GM18907 (cell line): ENCODE measurements at regions not wholly inside any gene's neighbourhood (a gene's known extent, or its start where the extent isn't known, plus 50 kb on each side); places are given as distances from the start of the nearest gene placed in this dataset.

Experiments used
- ATAC-seq: cut with Tn5 transposase; IDR thresholded peaks from one replicate; pipeline ENCODE4 v1.9.1; 2021; ENCODE audit warnings: mild to moderate bottlenecking, moderate library complexity; ENCODE audit not compliant: unreplicated experiment

DNA sequence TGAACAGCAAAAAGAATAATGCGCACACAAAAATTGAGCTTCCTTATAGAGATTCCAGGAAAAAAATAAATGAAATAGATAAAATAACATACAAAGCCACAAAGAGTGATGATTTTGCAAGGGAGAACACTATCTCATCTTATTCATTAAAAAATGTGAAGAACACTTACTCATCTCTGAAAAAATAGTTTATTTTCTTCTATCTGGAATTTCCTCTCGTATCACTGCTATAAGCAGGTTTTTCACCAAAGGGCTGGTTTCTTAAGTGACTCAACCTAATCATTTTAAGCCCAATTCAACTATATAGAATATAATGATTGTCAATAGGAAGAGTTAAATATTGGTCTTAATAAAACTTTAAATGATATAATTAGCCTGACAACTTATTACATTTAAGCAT lies 504.9 kb downstream of the NR2F1-AS1 start:
- ATAC-seq = no peak

DNA sequence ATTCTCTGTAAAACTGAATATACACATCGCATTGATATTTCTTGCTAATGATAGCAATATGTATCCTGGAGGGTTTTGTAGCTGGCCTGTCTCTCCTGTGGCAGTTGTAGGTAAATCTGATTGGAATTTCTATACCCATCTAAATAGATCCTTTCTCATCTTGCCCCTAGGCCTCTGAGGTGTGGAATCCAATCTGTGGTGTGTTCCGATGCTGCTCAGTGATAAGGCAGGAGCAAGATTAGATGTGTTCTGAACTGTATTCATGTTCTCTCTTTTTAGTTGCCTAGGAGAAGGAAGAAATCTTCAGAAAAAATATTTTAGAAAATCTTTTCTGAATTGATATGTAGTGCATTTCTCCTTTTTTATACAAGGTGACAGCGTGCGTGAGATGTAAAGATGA lies 507.5 kb downstream of the NR2F1-AS1 start:
- ATAC-seq = no peak

DNA sequence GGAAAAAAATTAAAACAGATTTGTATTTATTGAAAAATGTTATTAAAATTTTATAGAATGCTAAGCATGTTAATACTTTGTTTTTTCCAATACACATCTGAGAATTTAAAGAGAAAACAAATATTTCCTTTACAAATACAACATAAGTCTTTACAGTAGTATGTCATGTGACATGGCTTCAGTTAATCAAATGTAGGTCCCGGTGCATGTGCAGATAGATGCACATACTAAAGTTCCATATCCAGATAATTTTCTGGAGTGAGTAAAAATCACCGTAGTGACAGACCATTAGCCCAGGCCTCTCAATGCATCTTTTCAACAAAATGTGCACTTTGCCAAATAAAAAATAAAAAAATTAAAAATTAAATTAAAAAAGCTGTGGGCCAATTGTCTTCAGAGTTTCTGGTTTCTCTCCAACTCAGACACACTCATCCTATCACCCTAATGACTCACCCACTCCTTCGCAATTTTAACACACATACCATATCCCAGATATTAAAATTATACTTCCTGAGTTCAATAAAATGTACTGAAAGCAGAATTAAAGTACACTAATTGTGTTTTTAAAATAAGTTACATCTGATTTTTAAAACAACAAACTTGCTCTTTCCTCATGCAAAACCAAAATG lies 508.1 kb downstream of the NR2F1-AS1 start:
- ATAC-seq = no peak

DNA sequence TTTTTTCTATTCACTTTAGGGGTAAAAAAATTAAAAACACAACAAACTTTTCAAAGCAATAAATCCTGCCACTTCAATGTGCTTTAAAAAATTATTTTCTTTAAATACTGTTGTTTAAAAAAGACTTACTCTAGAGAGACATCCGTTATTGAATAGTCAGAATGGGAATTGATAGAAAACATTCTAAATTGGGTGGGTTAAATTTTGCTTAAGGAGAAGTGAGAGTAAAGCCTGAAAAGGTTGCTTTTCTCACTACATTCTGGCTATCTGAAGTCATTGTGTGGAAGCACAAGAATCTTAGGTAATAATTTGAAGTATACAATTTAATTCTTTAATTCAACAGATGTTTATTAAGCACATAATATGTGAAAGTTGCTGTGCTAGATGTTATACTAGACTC lies 509.3 kb downstream of the NR2F1-AS1 start:
- no peak for ATAC-seq

DNA sequence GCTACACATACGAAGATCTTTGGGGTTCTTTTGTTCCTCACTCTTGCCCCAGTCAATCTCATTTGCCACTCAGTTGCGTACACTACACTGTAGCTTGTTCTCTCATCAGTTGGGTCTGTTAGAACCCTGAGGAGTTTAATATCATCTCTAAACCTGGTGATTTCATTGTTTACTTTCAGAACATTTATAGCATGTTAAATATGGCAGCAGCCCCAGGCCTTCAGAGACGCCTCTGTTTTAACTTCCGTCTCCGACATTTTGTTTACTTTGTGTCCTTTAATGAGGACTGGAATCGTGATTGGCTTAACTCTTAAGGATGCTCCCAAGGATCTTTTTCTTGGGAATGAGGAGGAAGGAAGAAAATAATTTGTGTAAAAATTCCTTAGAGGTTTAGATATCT lies 510.1 kb downstream of the NR2F1-AS1 start:
- no peak for ATAC-seq

DNA sequence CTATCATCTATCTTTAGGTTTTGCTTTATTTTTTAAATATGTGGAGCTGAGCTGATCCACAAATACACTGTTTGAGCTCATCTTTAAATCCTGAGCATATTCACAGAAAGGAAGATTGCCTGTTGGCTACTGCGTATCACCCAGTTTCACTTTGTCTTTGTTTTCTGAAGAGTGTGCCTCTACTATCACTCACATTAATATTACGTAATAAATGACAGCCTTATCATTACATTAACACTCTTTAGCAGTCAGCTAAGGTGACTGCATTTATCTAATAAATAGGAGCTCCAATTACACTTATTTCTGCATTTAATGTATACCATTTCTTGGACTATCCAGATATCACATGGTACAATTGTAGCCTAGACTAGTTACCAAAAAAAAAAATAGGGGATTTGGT lies 511.7 kb downstream of the NR2F1-AS1 start:
- no peak for ATAC-seq

DNA sequence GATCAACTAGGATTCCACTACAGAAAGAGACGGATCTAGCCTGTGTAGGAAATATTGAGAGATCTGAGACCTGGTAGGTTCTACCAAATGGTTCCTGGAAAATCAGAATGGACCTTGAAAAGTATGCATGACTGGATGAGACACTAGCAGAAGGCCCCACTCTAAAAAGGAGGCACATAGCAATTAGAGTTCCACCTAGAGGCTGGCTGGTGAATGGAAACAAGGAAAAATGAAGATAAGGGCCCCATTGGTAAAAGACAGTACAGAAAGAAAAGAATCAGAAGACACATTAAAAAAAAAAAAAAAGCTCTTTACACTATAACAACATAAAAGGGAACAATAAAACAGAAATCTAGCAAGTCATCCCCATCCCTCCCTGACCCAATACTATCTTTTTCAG lies 518.5 kb downstream of the NR2F1-AS1 start:
- no peak for ATAC-seq

DNA sequence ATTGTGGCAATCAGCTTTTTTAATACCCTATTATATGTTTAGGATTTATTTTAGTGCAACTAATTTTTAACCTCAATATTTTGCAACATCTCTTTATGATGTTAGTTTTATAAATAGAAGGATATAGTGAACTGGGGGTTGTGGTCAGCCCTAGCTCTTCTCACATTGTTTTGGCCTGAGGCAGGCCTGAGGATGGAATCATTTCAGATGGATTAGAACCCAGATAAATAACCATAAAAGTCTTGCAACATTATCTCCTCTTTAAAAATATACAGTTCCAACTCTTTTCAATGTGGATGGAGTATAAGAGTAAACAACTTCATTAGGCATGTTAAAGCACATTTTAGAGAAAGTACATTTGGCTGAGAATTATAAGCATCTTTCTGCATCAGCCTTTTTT lies 522.7 kb downstream of the NR2F1-AS1 start:
- ATAC-seq = no peak

DNA sequence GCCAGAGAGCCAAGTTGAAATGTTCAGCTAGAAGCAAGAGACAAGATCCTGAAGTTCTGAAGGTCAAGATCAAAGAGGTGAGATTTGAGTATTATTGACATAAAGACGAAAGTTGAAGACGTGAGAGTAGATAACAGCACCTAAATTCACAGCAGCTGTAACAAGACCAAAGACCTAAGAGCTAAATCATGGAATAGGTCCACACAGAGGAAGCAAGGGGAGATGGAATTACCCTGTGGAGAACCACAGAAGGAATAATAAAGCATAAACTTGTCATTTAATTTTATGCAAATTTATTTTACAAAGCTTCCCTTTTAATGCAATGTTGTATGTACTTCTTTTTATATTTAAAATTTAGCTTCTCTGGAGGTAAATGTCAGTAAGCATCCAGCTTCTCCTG lies 523.7 kb downstream of the NR2F1-AS1 start:
- ATAC-seq = no peak

DNA sequence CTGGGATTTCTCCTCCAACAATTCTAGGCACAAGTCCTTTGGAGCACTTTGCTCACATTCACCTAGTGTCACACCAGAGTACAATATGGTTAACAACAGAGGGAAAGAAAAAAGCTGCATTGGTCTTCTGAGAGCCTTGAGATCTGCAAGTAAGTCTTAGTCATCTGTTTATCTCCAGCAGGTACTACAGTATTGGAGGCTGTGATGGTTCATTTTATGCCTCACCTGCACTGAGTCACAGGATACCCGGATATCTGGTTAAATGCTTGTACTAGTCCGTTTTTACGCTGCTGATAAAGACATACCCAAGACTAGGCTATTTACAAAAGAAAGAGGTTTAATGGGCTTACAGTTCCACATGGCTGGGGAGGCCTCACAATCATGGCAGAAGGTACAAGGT lies 525.0 kb downstream of the NR2F1-AS1 start:
- no peak for ATAC-seq

DNA sequence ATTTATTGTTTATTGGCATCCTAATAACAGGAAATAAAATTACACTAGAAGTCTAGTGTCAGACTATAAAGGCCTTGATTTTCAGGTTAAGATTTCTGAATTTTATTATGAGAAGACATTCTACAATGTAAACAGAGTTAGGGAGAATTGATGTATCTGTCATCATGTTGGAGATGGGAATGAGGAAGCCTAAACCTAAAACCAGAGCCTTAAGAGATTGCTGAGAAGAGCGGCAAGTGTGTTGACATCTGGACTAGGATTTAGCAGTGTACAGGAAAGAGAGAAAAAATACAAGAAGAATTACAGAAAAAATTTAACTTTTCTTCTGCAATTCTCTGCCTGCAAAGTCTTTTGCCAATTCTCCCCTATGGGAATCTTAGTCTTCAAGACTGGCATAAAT lies 525.5 kb downstream of the NR2F1-AS1 start:
- no peak for ATAC-seq

DNA sequence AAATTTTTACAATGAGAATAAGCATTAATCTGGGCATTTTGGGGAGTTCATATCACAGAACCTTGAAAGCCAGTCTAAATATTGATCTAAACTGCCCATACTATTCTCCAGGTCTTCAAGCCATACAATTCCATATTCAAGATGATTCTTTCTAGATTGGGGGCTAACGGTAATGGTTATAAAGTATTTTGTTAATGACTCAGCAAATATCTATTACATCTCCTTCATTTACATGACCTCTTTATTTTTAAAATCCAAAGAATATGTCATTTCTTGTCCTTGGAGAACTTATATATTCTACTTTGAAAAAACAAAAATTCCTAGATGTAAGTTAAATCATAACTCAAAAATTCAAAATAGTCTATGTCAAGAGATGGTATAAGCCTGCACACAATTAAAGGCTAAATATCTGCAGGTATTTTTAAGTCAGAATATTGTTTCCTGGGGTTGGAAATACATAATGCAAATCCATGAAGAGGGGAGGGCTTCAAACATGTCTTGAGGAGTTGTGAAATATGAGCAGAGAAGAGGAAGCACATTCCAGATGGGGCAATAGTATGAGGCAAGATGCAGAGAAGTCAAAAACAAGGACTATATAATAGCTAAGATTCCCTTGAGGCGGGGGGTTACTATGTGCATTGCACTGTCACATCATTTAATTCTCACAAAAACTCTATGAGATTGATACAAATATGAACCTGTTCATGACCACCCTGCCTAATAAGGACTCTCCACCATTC lies 526.4 kb downstream of the NR2F1-AS1 start:
- no peak for ATAC-seq

DNA sequence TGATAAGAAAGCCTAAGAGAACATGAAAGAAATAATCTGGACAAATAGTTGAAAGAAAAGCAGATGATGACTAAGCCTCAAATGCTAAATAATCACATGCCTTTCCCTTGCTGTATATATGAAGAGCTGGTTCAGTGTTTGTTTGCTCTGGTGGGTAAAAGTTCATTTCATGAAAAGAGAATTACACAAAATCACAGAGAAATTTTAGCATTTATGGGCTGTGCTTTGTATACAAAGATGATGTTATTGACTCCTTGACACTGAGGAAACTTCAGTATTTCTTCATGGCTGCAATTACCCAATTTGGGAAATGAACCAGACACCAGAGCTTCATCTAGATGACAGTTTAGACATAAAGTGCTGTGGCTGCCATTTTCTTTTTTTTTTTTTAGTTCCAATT lies 527.2 kb downstream of the NR2F1-AS1 start:
- no peak for ATAC-seq

DNA sequence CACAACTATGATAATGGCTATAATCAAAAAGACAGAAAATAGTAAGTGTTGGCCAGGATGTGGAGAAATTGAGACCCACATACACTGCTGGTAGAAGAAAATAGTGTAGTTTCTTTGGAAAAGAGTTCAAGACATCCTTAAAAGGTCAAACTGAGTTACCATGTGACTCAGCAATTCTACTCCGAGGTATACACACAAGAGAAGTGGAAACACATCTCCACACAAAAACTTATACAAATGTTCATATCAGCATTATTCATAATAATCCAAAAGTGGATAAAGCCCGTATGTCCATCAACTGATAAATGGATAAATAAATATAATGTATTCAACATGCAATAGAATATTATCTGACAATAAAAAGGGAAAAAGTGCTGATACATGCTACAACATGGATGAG lies 532.2 kb downstream of the NR2F1-AS1 start:
- ATAC-seq = no peak

DNA sequence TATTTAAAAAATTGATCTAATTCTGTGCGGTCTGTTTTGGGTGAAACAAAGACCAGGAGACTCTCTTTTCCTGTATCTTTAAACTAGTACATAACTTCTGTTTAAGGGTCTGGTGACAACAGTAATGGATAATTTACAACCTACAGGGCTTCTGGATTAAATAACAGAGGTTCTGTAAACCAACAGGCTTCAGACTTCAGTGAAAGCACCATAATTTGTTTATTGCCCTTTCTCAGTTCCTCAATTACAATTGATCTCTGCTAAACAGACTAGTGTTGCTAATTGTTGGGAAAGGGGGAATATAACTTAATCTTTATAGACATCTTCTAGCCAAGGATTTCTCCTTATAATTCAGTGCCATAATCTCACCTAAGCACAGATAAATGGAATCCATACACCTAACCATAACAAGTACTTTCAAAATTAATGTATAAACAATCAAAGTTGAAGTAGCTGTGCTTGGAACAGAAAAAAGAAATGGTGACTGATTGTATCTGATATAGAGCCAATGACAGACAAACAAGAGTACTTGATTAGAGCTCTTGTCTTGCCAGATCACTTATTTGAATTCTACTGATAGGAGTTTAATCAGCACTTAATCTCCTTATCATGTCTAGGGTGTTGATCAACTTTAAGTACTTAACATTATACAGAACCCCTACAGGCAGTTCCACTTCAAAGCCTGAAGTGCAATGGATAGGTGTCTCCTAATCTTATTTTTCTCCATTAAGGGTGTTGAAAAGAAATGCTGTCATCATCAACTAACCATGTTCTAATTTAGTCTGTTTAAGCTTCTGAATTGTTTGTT lies 536.0 kb downstream of the NR2F1-AS1 start:
- ATAC-seq = no peak

DNA sequence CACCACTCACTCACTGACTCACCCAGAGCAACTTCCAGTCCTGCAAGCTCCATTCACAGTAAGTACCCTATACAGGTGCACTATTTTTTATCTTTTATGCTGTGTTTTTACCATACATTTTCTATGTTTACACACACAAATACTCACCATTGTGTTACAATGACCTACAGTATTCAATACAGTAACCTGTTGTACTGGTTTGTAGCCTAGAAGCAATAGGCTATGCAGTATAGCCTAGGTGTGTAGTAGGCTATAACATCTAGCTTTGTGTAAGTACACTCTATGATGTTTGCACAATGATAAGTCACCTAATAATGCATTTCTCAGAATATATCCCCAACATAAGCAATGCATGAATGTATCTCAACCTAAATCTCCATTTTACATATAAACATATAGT lies 541.1 kb downstream of the NR2F1-AS1 start:
- no peak for ATAC-seq

DNA sequence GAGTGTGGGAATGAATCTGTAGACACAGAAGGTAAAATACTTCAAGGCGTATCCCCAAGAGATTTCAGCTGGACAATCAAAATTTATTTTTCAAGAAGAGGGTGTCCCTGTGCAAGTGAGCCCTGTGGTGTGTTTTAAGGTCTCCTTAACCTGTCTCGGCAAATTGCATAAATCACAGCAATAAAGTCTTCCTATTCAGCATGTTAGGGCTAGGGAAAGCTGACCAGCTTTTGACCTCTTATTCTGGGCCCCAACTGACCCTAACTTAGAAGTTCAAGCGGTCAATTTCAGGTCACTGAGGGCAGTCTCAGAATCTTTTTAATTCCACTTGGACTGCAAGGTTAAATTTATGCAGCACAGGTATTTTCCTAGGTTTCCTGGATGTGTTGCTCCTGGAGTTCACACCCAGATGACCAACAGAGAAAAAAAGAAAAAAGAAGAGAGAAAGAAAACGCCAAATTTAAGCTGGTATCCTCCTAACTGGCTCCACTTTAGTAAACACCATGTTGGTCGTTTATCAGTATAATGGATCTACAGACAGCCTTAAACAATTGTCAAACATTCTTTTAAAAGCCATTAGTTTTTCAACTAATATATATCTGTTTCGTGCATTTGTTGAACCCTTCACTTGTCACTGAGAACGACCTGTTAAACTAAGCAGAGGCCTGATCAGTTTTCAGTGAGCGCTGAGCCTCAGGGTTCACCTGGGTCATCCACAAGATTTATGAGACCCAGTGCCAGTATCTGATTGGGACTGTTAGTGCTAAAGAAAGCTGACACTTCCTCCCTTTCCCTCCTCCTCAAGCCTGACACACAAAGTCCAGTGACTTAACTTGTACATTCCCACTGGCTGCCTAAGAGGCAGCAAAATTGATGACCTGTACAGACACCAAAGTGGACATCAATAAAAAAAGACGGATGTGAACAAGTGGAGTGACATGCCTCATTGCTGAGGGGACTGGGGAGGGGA lies 546.1 kb downstream of the NR2F1-AS1 start:
- ATAC-seq = no peak

DNA sequence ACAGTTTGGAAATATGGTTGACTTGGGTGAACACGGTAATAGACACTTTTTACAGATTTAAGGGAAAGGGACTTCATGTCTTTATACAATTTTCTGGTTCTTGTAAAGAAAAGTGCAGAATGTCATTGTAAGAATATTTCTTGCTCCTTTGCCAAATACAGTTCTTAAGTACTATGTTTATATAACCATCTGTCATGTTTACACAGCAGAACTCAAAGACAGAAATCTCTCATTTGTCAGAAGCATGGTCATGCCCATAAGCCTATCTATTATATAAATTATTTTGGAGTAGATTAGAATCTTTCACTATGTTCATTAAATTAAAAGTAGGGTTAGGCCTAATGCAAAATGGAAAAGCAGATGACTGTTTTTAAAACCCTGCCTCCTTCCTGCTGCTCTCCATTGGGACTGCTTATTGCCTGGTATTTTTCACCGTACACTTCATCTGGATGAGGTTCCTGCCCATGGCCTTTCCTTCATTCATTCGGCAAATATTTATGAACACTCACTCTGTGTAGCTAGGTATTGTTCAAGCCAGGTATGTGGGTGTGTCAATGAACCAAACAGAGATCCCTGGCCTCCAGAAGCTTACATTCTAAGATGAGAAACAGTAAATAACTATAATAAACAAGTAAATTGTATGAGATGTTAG lies 558.1 kb downstream of the NR2F1-AS1 start:
- no peak for ATAC-seq

DNA sequence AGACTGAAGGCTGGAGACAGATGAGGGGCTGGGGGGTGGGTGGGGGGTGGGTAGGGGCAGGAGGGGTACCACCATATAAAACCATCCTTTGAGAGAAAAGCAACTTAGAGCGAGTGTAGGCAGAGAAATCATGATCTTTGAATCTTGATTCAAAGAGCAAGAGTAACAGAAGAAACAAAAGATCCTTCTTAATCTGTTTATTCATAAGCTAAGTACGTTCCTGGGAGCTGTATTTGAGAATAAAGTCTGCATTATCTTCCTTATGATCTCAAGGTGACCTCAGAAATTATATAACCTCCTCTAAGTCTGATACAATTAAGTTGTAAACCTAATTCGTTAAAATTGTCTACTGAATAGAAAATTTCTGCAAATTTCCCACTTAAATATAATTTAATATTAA lies 558.8 kb downstream of the NR2F1-AS1 start:
- no peak for ATAC-seq

DNA sequence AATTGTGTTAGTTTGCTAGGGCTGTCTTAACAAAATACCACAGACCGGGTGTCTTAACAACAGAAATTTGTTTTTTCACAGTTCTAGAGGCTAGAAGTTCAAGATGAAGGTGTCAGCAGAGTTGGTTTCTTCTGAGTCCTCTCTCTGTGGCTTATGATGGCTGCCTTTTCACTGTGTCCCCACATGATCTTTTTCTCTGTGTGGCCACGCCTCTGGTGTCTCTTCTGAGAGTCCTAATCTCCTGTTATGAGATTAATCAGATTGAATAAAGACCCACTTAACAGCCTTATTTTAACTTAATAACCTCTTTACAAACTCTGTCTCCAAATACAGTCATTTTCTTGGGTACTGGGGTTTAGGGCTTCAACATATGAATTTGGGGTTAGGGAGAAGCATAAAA lies 561.1 kb downstream of the NR2F1-AS1 start:
- no peak for ATAC-seq
